ENCODE measurements at regions not wholly inside any gene's neighbourhood (a gene's known extent, or its start where the extent isn't known, plus 50 kb on each side); places are given as distances from the start of the nearest gene placed in this dataset.

DNA sequence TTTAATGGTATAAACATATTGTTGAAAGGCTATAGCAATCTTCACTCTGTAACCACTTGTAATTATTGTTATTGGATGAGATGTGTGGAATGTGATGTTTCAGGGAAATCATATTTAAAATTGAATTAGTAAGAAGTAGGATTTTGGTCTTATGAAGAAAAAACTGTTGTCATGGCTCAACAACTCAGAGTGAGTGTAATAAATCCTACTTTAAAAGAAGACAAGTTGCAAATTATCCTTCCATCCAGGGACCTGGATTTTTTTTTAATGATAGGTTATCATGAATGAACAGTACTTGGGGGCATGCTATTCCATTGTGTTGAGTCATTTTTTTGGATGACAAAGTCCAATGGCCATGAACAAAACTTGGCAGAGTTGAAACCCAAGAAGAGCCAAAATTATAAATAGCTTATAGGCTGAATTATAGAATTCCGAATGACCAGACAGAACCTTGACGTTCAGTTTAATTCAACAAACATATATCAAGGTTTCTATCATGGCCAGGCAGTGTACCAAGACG, 625.5 kb upstream of the ZNF717 start:
- no peak for DNase-seq (ENCODE audit: low read depth in 1 of 2, low spot score in 2 of 2)
- no peak overlapping the region for H2BK15ac ChIP-seq (ENCODE audit: low read length)
- H3K79me1 ChIP-seq (ENCODE audit: low read depth, low read length): no peaks in the 10 kb centered on the region
- no peak overlapping the region for H3K4me3 ChIP-seq (ENCODE audit: extremely low read depth in 1 of 4, insufficient read depth in 2 of 4, low read depth in 3 of 4, low read length in 4 of 4)
- no peaks in the 10 kb centered on the region for H3K9me3 ChIP-seq (ENCODE audit: insufficient read depth in 2 of 2, low read depth in 1 of 2, low read length in 1 of 2)
- FAIRE-seq: no peak
- CTCF ChIA-PET (ENCODE audit: partially characterized antibody): no interaction called here
- H4K8ac ChIP-seq (ENCODE audit: extremely low read depth, insufficient read depth, low read length): no peak overlapping the region
- no peak overlapping the region for H2BK5ac ChIP-seq (ENCODE audit: low read depth, low read length)
- H4K5ac ChIP-seq (ENCODE audit: insufficient read length, low read depth, low read length): no peak overlapping the region
- H3K79me2 ChIP-seq (ENCODE audit: control insufficient read depth in 1 of 2, insufficient read depth in 2 of 2, low read length in 2 of 2): no peaks in the 10 kb centered on the region
- H3K14ac ChIP-seq (ENCODE audit: insufficient read length): no peak overlapping the region
- H3K36me3 ChIP-seq (ENCODE audit: control insufficient read depth in 2 of 4, insufficient read depth in 4 of 4, low read length in 3 of 4): no peaks in the 10 kb centered on the region
- H3K18ac ChIP-seq (ENCODE audit: extremely low read depth, low read length): no peak overlapping the region
- H3K4me1 ChIP-seq (replicated peaks in 1 of 4; ENCODE audit: control insufficient read depth in 3 of 4, insufficient read depth in 4 of 4, low read length in 3 of 4): no peaks in the 10 kb centered on the region
- H3K4ac ChIP-seq (replicated peaks; ENCODE audit: insufficient read length, low read depth, low read length): no peak overlapping the region
- no peak overlapping the region for H3K23ac ChIP-seq (ENCODE audit: insufficient read length)
- H2BK120ac ChIP-seq (replicated peaks; ENCODE audit: low read depth, low read length): no peak overlapping the region
- H2AK5ac ChIP-seq (ENCODE audit: low read depth, low read length): no peak overlapping the region
- no peak overlapping the region for H3K9ac ChIP-seq (replicated peaks in 1 of 4; ENCODE audit: extremely low read depth in 1 of 4, low read depth in 3 of 4, low read length in 3 of 4)
- H2BK20ac ChIP-seq (ENCODE audit: low read length): no peak overlapping the region
- H3K27me3 ChIP-seq (replicated peaks in 1 of 4; ENCODE audit: control insufficient read depth in 3 of 4, extremely low read depth in 1 of 4, insufficient read depth in 3 of 4, low read length in 3 of 4): no peaks in the 10 kb centered on the region
- no peak overlapping the region for H3K56ac ChIP-seq (replicated peaks; ENCODE audit: insufficient read length, low read depth, low read length)
- H4K20me1 ChIP-seq (replicated peaks in 1 of 2; ENCODE audit: control insufficient read depth in 1 of 2, insufficient read depth in 2 of 2, low read length in 2 of 2): no peaks in the 10 kb centered on the region
- WGBS, 2 experiments (ENCODE audit: extremely low coverage in 1 of 2, insufficient coverage in 1 of 2, insufficient read length in 1 of 2, insufficient replicate concordance in 2 of 2, low coverage in 1 of 2, low lambda C conversion rate in 2 of 2, missing lambda C conversion rate in 1 of 2): 93% methylated on average over 3 of the region's 3 CpGs; no CpG with 5 or more reads in 1 of the 2 experiments
- no peak overlapping the region for H2BK12ac ChIP-seq (ENCODE audit: low read depth, low read length)
- no peak overlapping the region for H3K27ac ChIP-seq (ENCODE audit: low read depth, low read length)
- no peak overlapping the region for H3K4me2 ChIP-seq (ENCODE audit: insufficient read depth in 1 of 2, low read depth in 2 of 2, low read length in 2 of 2)
- H3K23me2 ChIP-seq (ENCODE audit: low read depth, low read length): no peaks in the 10 kb centered on the region
- POLR2A ChIA-PET (ENCODE audit: partially characterized antibody): no interaction called here
- no peak overlapping the region for H2AFZ ChIP-seq (ENCODE audit: low read length)
- H4K91ac ChIP-seq (replicated peaks; ENCODE audit: insufficient read length, low read length): no peak overlapping the region
- TF ChIP-seq, protein P1, sequence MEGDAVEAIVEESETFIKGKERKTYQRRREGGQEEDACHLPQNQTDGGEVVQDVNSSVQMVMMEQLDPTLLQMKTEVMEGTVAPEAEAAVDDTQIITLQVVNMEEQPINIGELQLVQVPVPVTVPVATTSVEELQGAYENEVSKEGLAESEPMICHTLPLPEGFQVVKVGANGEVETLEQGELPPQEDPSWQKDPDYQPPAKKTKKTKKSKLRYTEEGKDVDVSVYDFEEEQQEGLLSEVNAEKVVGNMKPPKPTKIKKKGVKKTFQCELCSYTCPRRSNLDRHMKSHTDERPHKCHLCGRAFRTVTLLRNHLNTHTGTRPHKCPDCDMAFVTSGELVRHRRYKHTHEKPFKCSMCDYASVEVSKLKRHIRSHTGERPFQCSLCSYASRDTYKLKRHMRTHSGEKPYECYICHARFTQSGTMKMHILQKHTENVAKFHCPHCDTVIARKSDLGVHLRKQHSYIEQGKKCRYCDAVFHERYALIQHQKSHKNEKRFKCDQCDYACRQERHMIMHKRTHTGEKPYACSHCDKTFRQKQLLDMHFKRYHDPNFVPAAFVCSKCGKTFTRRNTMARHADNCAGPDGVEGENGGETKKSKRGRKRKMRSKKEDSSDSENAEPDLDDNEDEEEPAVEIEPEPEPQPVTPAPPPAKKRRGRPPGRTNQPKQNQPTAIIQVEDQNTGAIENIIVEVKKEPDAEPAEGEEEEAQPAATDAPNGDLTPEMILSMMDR (IDR thresholded peaks at IDR 0.05; ENCODE audit: control extremely low read depth in 1 of 3, insufficient read depth in 1 of 3, low read depth in 1 of 3, low read length in 3 of 3): no peak
- no peak for TF ChIP-seq CBX8 (IDR thresholded peaks at IDR 0.05; ENCODE audit: borderline replicate concordance, low read depth, low read length)
- no peak for TF ChIP-seq SIX5 (IDR thresholded peaks at IDR 0.05; ENCODE audit: low read depth, low read length)
- TF ChIP-seq JUND (IDR thresholded peaks at IDR 0.05; ENCODE audit: low read length): no peak
- no peak for TF ChIP-seq BACH1 (IDR thresholded peaks at IDR 0.05; ENCODE audit: low read length)
- TF ChIP-seq TBP (IDR thresholded peaks at IDR 0.05; ENCODE audit: low read depth, low read length): no peak
- TF ChIP-seq, protein P2, sequence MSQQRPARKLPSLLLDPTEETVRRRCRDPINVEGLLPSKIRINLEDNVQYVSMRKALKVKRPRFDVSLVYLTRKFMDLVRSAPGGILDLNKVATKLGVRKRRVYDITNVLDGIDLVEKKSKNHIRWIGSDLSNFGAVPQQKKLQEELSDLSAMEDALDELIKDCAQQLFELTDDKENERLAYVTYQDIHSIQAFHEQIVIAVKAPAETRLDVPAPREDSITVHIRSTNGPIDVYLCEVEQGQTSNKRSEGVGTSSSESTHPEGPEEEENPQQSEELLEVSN (IDR thresholded peaks at IDR 0.05): no peak
- TF ChIP-seq SAP30 (IDR thresholded peaks at IDR 0.05; ENCODE audit: insufficient read depth, insufficient replicate concordance, low read length): no peak

Data from H1 (cell line).